DOHH2 (cell line): ENCODE measurements at regions not wholly inside any gene's neighbourhood (a gene's known extent, or its start where the extent isn't known, plus 50 kb on each side); places are given as distances from the start of the nearest gene placed in this dataset.
"Not testable (repeated sequence)": the region's sequence is repeated elsewhere in the genome, so short reads cannot be mapped to it uniquely, and the experiment has no call there.

Experiments
- H3F3A ChIP-seq: fragments of 200-600 bp; sonication (generic), shearing (Covaris generic); 2 replicates; pipeline ENCODE4 v1.6.0; 2016; ENCODE audit warnings: antibody characterized with exemption, mild to moderate bottlenecking; ENCODE audit not compliant: control insufficient read depth, insufficient read depth
- H3K27ac ChIP-seq: fragments of 200-600 bp; sonication (generic); 2 replicates; pipeline ENCODE4 v1.5.1; 2014; ENCODE audit warnings: low read depth, mild to moderate bottlenecking, low read length, moderate library complexity
- H3K27me3 ChIP-seq: fragments of 200-600 bp; sonication (generic); 2 replicates; pipeline ENCODE4 v1.6.1; 2014; ENCODE audit warnings: mild to moderate bottlenecking, low read length, mixed read lengths; ENCODE audit not compliant: control insufficient read depth
- H3K36me3 ChIP-seq: fragments of 200-600 bp; sonication (generic); 2 replicates; pipeline ENCODE4 v1.6.1; 2014; ENCODE audit warnings: mild to moderate bottlenecking, low read length, moderate library complexity, mixed read lengths; ENCODE audit not compliant: control insufficient read depth
- H3K4me1 ChIP-seq: fragments of 200-600 bp; sonication (generic); 2 replicates; pipeline ENCODE4 v1.6.1; 2014; ENCODE audit warnings: mild to moderate bottlenecking, low read length, mixed read lengths; ENCODE audit not compliant: control insufficient read depth
- H3K4me2 ChIP-seq: fragments of 200-600 bp; sonication (generic); 2 replicates; pipeline ENCODE4 v1.6.0; 2014; ENCODE audit warnings: mild to moderate bottlenecking, low read length, moderate library complexity
- H3K4me3 ChIP-seq: fragments of 200-600 bp; sonication (generic); 2 replicates; pipeline ENCODE4 v1.5.1; 2014; ENCODE audit warnings: mild to moderate bottlenecking, low read length, mixed read lengths
- H3K79me2 ChIP-seq: fragments of 200-600 bp; sonication (generic); 2 replicates; pipeline ENCODE4 v1.6.1; 2014; ENCODE audit warnings: mild to moderate bottlenecking, low read length, mixed read lengths; ENCODE audit not compliant: control insufficient read depth
- H3K9me2 ChIP-seq: fragments of 200-600 bp; sonication (generic); replicated peaks from 2 replicates; pipeline ENCODE4 v1.6.1; 2014; ENCODE audit warnings: mild to moderate bottlenecking, low read length, mixed read lengths; ENCODE audit not compliant: control insufficient read depth
- H3K9me3 ChIP-seq: fragments of 200-600 bp; sonication (generic); 2 replicates; pipeline ENCODE4 v1.6.1; 2014; ENCODE audit warnings: antibody characterized with exemption, low read length, mixed read lengths; ENCODE audit not compliant: control insufficient read depth, insufficient read depth
- H4K20me1 ChIP-seq: fragments of 200-600 bp; sonication (generic); 2 replicates; pipeline ENCODE4 v1.6.0; 2014; ENCODE audit warnings: low read depth, mild to moderate bottlenecking, antibody characterized with exemption, low read length, moderate library complexity; ENCODE audit not compliant: control insufficient read depth, insufficient read depth
- CTCF ChIP-seq: fragments of 200-600 bp; sonication (generic); IDR thresholded peaks from one replicate; pipeline ENCODE4 v1.5.1; 2014; ENCODE audit warnings: antibody characterized with exemption, mild to moderate bottlenecking, low read depth, low read length; ENCODE audit not compliant: poor library complexity, severe bottlenecking
- EZH2phosphoT487 ChIP-seq: fragments of 200-600 bp; sonication (generic); IDR thresholded peaks from 2 replicates; pipeline ENCODE4 v1.6.1; 2017; ENCODE audit warnings: borderline replicate concordance, mild to moderate bottlenecking, antibody characterized with exemption, low read length, moderate library complexity, mixed read lengths

DNA sequence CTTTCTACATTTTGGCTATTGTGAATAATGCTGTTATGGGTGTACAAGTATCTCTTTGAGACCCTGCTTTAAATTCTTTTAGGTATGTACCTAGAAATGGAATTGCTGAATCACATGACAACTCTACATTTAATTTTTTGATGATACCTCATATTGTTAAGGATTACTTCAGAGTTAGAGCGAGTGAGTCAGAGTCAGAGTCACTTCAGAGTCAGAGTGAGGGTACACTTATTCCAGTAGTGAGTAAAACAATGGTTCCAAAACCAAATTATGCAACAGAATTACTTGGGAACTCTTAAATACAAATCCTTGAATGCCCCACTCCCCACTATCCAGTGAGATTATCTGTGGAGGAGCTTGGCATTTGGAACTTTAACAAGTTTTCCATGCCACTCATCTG is 50.3 kb upstream of the SNRK start:
- H3K79me2 ChIP-seq = no peaks in the 10 kb centered on the region

DNA sequence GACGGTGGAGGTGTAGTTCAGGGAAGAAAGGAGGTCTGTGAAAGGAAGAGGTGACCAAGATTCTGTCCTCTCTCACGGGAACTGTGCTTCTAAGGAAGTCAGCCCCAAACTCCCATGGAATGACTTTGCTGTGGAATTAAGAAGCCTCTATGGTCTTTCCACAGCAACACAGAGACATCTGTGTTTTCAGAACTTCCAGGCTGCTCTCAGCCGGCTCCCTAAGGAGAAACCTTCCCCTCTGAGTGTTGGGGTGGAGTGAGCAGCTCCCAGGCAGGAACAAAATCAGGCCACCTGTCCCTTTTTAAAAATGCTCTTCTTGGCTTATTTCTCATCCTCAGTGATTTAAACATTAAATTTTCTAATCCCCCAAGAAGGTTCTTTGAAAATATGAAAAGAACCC is 53.3 kb upstream of the SNRK start:
- H3K79me2 ChIP-seq = no peaks in the 10 kb centered on the region
- no peak overlapping the region for H3K4me3 ChIP-seq
- no peaks in the 10 kb centered on the region for H4K20me1 ChIP-seq
- H3K27ac ChIP-seq = no peak overlapping the region
- H3K27me3 ChIP-seq = no peaks in the 10 kb centered on the region
- H3K36me3 ChIP-seq = no peaks in the 10 kb centered on the region
- TF ChIP-seq EZH2phosphoT487 (no peak), CTCF (no peak)
- H3F3A ChIP-seq = no peaks in the 10 kb centered on the region
- no peaks in the 10 kb centered on the region for H3K9me3 ChIP-seq
- H3K4me2 ChIP-seq = no peak overlapping the region
- H3K4me1 ChIP-seq = no peaks in the 10 kb centered on the region
- H3K9me2 ChIP-seq = no peaks in the 10 kb centered on the region

More for the DNA sequence above, 50.3 kb upstream of the SNRK start:
- Histone ChIP-seq H4K20me1 (no peaks in the 10 kb centered on the region), H3K4me1 (no peaks in the 10 kb centered on the region), H3K9me3 (no peaks in the 10 kb centered on the region), H3F3A (no peaks in the 10 kb centered on the region), H3K36me3 (no peaks in the 10 kb centered on the region), H3K4me3 (no peak overlapping the region), H3K27me3 (no peaks in the 10 kb centered on the region), H3K4me2 (no peak overlapping the region), H3K9me2 (no peaks in the 10 kb centered on the region), H3K27ac (no peak overlapping the region)
- no peak for TF ChIP-seq EZH2phosphoT487
- TF ChIP-seq CTCF = no peak

DNA sequence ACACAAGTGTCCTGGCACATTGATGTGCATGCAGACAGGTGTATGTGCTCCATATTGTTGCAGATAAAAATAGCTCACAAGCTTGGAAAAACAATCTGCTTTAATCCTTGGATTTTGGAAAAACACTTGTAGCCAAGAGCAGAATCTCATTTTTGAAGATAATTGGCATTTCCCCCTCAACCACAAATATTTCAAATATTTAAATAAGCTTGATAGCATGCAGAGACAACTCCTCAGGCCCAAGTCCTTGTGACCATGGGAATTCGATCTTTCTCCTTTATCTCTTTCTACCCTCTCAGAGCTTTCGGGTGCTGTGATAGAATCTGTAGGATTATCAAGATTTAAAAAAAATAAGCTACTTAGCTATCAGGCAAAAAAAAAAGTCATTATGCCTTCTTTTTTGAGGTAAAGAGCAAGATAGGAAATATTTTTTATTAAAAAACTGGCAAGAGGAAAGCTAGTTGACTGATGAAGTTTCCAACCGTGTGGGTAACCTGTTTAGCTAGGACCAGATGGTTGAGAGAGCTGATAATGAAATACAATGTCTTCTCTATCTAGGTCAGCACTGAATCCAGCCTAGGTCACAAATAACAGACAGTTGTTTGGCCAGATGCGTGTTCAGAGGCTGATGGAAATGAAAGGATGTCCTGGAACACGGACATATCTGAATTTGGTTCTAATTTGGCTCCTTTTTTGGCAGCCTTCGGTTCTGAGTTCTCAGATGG is 54.9 kb upstream of the SNRK start:
- Histone ChIP-seq H3K4me2 (no peak overlapping the region), H3K79me2 (no peaks in the 10 kb centered on the region), H3K27me3 (no peaks in the 10 kb centered on the region), H3K4me3 (no peak overlapping the region), H3K36me3 (no peaks in the 10 kb centered on the region), H3K9me3 (no peaks in the 10 kb centered on the region; the same call in 1 of the 2 replicates), H4K20me1 (no peaks in the 10 kb centered on the region), H3K9me2 (no peaks in the 10 kb centered on the region), H3F3A (no peaks in the 10 kb centered on the region), H3K27ac (no peak overlapping the region), H3K4me1 (no peaks in the 10 kb centered on the region)
- TF ChIP-seq EZH2phosphoT487 = no peak
- TF ChIP-seq CTCF = no peak

DNA sequence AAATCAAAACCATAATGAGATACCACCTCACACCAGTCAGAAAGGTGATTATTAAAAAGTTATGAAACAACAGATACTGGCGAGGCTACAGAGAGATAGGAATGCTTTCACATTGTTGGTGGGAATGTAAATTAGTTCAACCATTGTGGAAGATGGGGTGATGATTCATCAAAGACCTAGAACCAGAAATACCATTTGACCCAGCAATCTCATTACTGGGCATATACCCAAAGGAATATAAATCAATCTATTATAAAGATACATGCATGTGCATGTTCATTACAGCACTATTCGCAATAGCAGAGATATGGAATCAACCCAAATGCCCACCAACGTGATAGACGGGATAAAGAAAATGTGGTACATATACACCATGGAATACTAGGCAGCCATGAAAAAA is 56.5 kb upstream of the SNRK start:
- H3K79me2 ChIP-seq, H4K20me1 ChIP-seq, H3K27me3 ChIP-seq, H3K36me3 ChIP-seq, H3F3A ChIP-seq, H3K4me1 ChIP-seq, H3K27ac ChIP-seq, H3K4me3 ChIP-seq, H3K9me2 ChIP-seq, H3K4me2 ChIP-seq, H3K9me3 ChIP-seq: not testable (repeated sequence)

DNA sequence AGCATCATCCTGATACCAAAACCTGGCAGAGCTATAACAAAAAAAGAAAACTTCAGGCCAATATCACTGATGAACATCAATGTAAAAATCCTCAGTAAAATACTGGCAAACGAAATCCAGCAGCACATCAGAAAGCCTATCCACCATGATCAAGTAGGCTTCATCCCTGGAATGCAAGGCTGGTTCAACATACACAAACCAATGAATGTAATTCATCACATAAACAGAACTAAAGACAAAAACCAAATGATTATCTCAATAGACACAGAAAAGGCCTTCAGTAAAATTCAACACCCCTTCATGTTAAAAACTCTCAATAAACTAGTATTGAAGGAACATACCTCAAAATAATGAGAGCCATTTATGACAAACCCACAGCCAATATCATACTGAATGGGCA is 58.7 kb upstream of the SNRK start:
- not testable (repeated sequence) for H3K9me2 ChIP-seq, H3F3A ChIP-seq, H4K20me1 ChIP-seq, H3K4me1 ChIP-seq, H3K79me2 ChIP-seq, H3K27me3 ChIP-seq, H3K36me3 ChIP-seq, H3K4me3 ChIP-seq, H3K27ac ChIP-seq, H3K9me3 ChIP-seq, H3K4me2 ChIP-seq
